Fibroblast of skin of left quadriceps (primary cell): ENCODE measurements at regions not wholly inside any gene's neighbourhood (a gene's known extent, or its start where the extent isn't known, plus 50 kb on each side); places are given as distances from the start of the nearest gene placed in this dataset.

Source experiments
- DNase-seq, 2 experiments: peaks; one replicate each; pipeline ENCODE4 v3.0.0-alpha.2; 2013; ENCODE audit warnings: low read depth in 2 of 2

DNA sequence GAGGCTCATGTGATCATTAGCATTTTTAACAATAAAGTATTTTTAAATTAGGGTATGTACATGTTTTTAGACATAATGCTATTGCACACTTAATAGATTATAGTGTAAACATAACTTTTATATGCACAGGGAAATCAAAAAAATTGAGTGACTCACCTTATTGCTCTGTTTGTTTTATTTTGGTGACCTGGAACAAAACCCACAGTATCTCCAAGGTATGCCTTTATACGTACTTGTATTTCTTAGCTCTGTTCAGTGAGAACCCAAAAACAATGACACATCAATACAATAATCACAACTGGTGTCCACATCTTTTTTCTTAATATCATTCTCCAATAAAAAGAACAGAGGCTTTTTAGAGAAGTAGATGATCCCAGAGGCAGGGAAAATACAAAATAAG lies 112.2 kb downstream of the CYB561 start:
- no peak for DNase-seq

DNA sequence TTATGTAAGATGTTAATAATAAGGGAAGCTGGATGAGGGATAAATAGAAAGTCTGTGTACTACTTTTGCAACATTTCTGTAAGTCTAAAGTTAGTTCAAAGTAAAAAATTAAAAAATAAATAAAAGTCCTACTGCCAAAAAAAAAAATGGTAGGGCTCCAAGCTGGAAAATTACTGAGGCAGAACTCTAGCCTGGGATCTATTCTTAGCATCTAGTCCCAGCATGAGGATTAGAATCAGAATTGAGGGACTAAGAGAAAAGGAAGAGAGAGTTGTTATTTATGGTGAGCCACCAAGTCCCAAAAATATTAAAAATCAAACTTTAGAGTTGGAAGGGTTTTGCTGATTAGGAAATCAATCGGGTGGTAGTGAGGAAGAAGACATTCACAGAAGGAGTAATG lies 110.3 kb downstream of the CYB561 start:
- DNase-seq: no peak

- no peak for DNase-seq
Measured at GRCh38 chr17:63337579-63337978, 108.5 kb downstream of the CYB561 start.

- no peak for DNase-seq
Measured at GRCh38 chr17:63338272-63338671, 107.8 kb downstream of the CYB561 start.

- no peak for DNase-seq
Measured at GRCh38 chr17:63341276-63341675, 104.8 kb downstream of the CYB561 start.

- DNase-seq: no peak
Measured at GRCh38 chr17:63344383-63344782, 101.7 kb downstream of the CYB561 start.

GRCh38 chr17:63345611-63346010 lies 100.5 kb downstream of the CYB561 start:
- peak; percentile 71 to 75 for DNase-seq

DNA sequence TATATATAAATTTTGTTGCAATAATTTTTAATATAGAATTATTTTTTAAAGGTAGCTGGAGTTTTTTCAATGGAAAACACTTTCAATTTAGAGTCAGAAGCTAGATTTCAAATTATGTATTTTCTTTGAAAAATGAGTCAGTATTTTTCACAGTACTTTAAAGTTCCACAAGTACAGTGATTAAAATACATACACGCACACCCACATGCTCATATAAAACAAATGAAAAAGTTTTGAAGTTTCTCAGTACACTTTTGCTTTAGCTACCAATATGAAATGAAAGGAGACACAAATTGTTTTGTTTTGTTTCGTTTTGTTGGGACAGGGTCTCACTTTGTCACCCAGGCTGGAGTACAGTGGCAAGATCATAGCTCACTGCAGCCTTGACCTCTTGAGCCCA lies 98.6 kb downstream of the CYB561 start:
- no peak for DNase-seq

GRCh38 chr17:63349478-63350000 lies 96.6 kb downstream of the CYB561 start:
- DNase-seq: peak in 1 of 2 experiments; percentile 48

DNA sequence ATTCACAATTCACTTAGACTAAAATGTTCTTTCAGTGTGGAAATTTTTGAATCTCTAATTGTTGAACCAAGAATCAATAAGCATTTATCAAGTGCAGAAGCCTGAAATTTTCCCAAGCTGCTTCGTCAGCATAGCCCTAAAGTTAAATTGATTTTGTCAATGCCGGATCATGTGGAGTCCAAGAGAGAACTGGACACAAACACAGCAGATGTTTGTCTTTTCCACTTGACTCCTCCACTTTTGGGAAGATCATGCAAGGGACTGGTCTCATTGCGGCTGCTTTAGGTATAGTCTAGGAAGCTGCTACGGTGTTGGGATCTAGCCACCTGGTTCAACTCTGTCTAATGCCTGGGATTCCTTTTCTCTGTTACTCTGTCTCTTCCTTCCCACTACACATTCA lies 95.7 kb downstream of the CYB561 start:
- no peak for DNase-seq

- DNase-seq: no peak
Measured at GRCh38 chr17:63354256-63354655, 91.8 kb downstream of the CYB561 start.

DNA sequence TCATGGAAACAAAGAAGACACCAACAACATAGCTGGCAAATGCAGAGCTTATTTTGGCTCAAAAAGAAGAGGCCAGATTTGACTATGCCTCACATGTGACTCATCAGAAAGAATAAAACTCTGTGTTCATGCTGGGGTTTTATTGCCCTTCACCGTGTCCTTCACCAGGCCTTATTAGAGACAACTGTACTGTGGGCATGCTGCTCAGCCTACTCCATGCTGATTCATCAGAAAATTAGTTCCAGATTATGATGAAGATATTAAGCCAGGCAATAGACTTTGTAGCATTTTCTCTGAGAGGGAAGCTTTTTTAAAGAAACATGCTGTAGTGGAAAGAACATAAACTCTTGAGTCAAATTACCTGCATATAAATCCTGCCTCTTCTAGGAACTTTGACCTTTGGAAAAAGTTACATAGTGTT lies 89.8 kb downstream of the CYB561 start:
- peak; percentile 95 to 96 for DNase-seq

DNA sequence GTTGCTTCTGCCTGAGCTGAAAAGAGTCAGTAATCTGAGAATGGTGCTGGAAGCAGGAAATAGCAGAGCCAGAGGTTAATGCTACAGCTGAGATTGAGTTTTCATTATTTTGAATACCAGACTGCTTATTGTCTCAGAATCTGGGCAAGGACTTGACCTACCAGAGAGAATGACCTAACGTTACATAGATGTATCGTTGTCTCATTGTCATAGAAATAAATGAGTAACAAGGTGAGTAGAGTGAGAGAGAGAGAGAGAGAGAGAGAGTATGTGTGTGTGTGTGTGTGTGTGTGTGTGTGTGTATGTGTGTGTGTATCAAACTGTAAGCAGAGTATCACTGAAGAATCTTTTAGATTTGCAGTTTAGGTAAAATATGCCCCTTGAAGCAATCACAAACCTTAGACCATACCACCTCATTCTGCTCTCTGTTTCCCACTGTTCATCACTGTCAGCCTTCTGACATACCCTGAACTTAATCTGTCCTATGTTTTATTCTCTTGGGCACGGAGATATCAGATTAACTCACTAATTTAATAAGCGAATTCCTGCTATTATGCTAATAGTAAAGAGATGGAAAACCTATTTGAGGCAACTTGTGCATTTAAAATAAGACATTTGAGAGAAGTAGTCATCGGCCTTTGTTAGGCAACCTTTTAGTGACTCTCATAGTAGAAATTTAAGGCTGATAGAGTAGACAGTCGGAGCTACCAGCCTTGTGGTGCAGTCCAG lies 87.8 kb downstream of the CYB561 start:
- peak; percentile 70 for DNase-seq

DNA sequence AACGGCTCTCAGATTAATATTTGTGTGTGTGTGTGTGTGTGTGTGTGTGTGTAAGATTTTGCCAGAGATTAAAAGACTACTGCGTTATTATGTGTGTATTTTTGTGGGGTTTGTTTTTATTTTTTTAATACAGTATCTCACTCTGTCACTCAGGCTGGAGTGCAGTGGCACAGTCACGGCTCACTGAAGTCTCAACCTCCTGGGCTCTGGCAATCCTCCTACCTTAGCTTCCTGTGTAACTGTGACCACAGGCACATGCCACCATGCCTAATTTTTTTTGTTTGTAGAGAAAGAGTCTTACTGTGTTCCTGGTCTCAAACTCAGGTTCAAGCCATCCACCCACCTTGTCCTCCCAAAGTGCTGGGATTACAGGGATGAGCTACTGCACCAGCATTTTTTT lies 87.2 kb downstream of the CYB561 start:
- no peak for DNase-seq

DNA sequence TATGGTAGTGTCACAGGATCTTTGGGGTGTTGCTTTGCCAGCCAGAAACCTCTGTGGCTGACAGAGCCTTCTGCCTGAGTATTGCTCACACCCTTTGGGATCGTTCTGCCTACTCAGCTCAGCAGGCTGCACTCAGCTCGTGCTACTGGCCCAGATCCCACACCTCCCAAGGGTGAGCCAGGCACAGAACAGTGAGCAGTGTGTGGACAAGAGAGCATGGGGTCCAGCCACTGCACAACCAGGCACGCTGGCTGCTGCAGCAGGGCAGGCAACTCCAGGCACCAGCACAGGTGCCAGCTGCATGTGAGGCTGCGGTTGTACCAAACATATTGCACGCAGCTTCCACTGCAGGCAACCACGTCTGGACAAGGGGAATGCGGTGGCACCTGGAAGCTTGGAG lies 84.9 kb downstream of the CYB561 start:
- DNase-seq: no peak

DNA sequence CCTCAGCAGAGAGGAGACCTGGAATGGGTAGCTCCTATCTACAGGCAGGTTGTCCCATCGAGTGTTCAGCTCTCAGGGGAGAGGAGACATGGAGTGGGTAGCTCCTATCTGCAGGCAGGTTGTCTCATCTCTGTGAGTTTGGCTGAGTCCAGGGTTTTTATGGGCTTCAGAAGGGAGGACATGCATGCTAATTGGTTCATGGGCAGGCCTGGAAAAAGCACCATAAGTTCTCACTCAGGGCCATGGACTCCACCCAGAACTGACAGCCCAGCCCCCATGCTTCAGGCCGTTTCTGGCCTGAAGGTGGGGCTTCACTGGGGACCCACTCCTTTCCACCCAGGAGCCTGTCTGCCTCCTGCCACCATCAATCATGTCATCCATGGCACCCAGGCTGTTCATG lies 84.0 kb downstream of the CYB561 start:
- no peak for DNase-seq

DNA sequence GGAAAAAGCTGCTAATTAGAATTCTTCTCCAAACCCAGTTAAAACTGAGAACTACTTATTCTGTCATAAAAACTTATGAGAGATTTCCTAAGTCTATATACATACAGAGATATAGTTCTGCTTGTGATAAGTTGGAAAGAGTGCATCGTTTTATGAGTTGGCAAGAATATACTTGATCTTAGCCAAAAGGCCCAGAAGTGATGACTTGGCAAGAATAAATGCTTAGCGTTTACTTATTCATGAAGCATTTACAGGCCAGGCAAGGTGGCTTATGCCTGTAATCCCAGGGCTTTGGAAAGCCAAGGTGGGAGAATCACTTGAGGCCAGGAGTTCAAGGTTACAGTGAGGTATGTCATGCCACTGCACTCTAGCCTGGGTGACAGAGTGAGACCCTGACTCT lies 81.7 kb downstream of the CYB561 start:
- DNase-seq: peak in 1 of 2 experiments; percentile 28

- DNase-seq: no peak
Measured at GRCh38 chr17:63364944-63365343, 81.2 kb downstream of the CYB561 start.

GRCh38 chr17:63365366-63366240 lies 80.5 kb downstream of the CYB561 start:
- peak in 1 of 2 experiments; percentile 62 for DNase-seq

DNA sequence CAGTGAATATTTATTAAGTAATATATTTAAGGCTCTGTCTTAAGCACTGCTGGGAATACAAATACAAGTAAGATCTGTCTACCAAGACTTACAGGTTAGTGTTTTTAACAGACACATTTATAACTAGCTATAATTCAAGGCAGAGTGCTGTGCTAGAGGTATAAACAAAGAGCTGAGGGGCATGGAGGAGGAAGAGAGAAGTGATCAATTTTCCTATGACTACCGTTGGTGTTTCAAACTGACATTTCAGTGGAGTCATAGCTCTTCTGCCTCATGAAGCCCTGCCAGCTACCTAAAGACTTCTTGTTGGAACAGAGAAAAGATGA lies 79.9 kb downstream of the CYB561 start:
- no peak for DNase-seq

- no peak for DNase-seq
Measured at GRCh38 chr17:63369233-63369632, 76.9 kb downstream of the CYB561 start.

- DNase-seq: no peak
Measured at GRCh38 chr17:63370696-63371095, 75.4 kb downstream of the CYB561 start.

GRCh38 chr17:63376949-63377348 lies 69.2 kb downstream of the CYB561 start:
- no peak for DNase-seq
